GM18502 (cell line): ENCODE measurements at regions not wholly inside any gene's neighbourhood (a gene's known extent, or its start where the extent isn't known, plus 50 kb on each side); places are given as distances from the start of the nearest gene placed in this dataset.

ENCODE experiments used
- ATAC-seq: cut with Tn5 transposase; IDR thresholded peaks from one replicate; pipeline ENCODE4 v1.9.1; 2021; ENCODE audit warnings: mild to moderate bottlenecking; ENCODE audit not compliant: unreplicated experiment, poor library complexity

GRCh38 chr4:167290678-167291077, 56.4 kb upstream of the SPOCK3 start:
- no peak for ATAC-seq

GRCh38 chr4:167308876-167309275, 74.6 kb upstream of the SPOCK3 start:
- ATAC-seq, result no peak

GRCh38 chr4:167321299-167321698, 87.0 kb upstream of the SPOCK3 start:
- ATAC-seq, result no peak

GRCh38 chr4:167339781-167340180, 105.5 kb upstream of the SPOCK3 start:
- ATAC-seq, result no peak

- ATAC-seq, result no peak
Observed at GRCh38 chr4:167359711-167360110, 125.4 kb upstream of the SPOCK3 start.

GRCh38 chr4:167379076-167379835, 145.0 kb upstream of the SPOCK3 start:
- ATAC-seq, result no peak

GRCh38 chr4:167380964-167381363, 146.7 kb upstream of the SPOCK3 start:
- no peak for ATAC-seq

- no peak for ATAC-seq
Observed at GRCh38 chr4:167383291-167383690, 149.0 kb upstream of the SPOCK3 start.

GRCh38 chr4:167397586-167397985, 163.3 kb upstream of the SPOCK3 start:
- no peak for ATAC-seq

GRCh38 chr4:167399201-167399600, 164.9 kb upstream of the SPOCK3 start:
- no peak for ATAC-seq

GRCh38 chr4:167406181-167406580, 171.9 kb upstream of the SPOCK3 start:
- no peak for ATAC-seq

GRCh38 chr4:167415461-167415860, 181.2 kb upstream of the SPOCK3 start:
- ATAC-seq, result no peak

GRCh38 chr4:167419468-167420140, 185.3 kb upstream of the SPOCK3 start:
- ATAC-seq, result no peak

GRCh38 chr4:167421201-167421600, 186.9 kb upstream of the SPOCK3 start:
- ATAC-seq, result no peak

GRCh38 chr4:167424341-167425256, 190.3 kb upstream of the SPOCK3 start:
- no peak for ATAC-seq

- no peak for ATAC-seq
Observed at GRCh38 chr4:167428156-167428555, 193.9 kb upstream of the SPOCK3 start.

GRCh38 chr4:167431371-167431770, 197.1 kb upstream of the SPOCK3 start:
- ATAC-seq, result no peak

GRCh38 chr4:167435786-167436185, 201.5 kb upstream of the SPOCK3 start:
- ATAC-seq, result no peak

GRCh38 chr4:167443841-167444240, 209.5 kb upstream of the SPOCK3 start:
- no peak for ATAC-seq

- no peak for ATAC-seq
Observed at GRCh38 chr4:167452922-167453430, 218.7 kb upstream of the SPOCK3 start.

- no peak for ATAC-seq
Observed at GRCh38 chr4:167456619-167457018, 222.3 kb upstream of the SPOCK3 start.
